ENCODE measurements at regions not wholly inside any gene's neighbourhood (a gene's known extent, or its start where the extent isn't known, plus 50 kb on each side); places are given as distances from the start of the nearest gene placed in this dataset.

DNA sequence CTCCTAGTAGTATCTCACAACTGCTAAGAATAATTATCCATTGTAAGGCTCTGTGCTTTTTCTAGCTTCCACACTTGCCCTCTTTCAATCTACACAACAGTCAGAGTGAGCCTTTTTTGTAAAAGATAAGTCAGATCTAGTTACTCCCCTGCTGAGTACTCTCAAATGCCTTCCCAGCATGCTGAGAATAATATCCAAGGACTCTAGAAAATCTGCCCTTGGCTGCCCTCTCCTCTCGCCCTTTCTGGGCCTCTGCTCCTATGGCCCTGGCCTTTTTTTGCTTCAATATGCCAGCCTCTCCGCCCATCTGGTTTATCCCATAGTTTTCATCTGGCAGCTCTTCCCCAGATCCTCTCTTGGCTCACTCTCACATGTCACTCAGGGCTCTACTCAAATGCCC lies 455.9 kb upstream of the UBE2E3 start:
- Histone ChIP-seq H3K36me3 (replicated peaks in 1 of 2; ENCODE audit: insufficient read depth in 1 of 2, low read depth in 2 of 2) (no peaks in the 10 kb centered on the region), H3K9me3 (no peaks in the 10 kb centered on the region), H3K27ac (no peak overlapping the region), H3K27me3 (no peaks in the 10 kb centered on the region), H3K4me1 (no peaks in the 10 kb centered on the region), H3K4me3 (no peak overlapping the region)
- no peak for DNase-seq
- no peak for ATAC-seq
- intact Hi-C loops (cut with DNase I): no loop called here
- WGBS, 2 donors: 52 to 69% methylated on average over 2 of the region's 2 CpGs
- TF ChIP-seq CTCF (IDR thresholded peaks at IDR 0.05) (no peak), POLR2A (IDR thresholded peaks at IDR 0.05) (no peak)

GRCh38 chr2:180523621-180524340 lies 456.6 kb upstream of the UBE2E3 start:
- DNase-seq: no peak
- H3K36me3 ChIP-seq (replicated peaks in 1 of 2; ENCODE audit: insufficient read depth in 1 of 2, low read depth in 2 of 2): no peaks in the 10 kb centered on the region
- H3K4me1 ChIP-seq: no peaks in the 10 kb centered on the region
- intact Hi-C loops (cut with DNase I): no loop called here
- no peaks in the 10 kb centered on the region for H3K27me3 ChIP-seq
- no peaks in the 10 kb centered on the region for H3K9me3 ChIP-seq
- no peak for ATAC-seq
- H3K27ac ChIP-seq: no peak overlapping the region
- WGBS, 2 donors: 34 to 45% methylated on average over 6 of the region's 6 CpGs
- no peak overlapping the region for H3K4me3 ChIP-seq
- TF ChIP-seq POLR2A (IDR thresholded peaks at IDR 0.05): no peak
- no peak for TF ChIP-seq CTCF (IDR thresholded peaks at IDR 0.05)

- TF ChIP-seq CTCF (IDR thresholded peaks at IDR 0.05) (no peak), POLR2A (IDR thresholded peaks at IDR 0.05) (no peak)
- no peak for DNase-seq
- H3K4me3 ChIP-seq: no peak overlapping the region
- no peak for ATAC-seq
- H3K36me3 ChIP-seq (replicated peaks in 1 of 2; ENCODE audit: insufficient read depth in 1 of 2, low read depth in 2 of 2): no peaks in the 10 kb centered on the region
- intact Hi-C loops (cut with DNase I): no loop called here
- no peak overlapping the region for H3K27ac ChIP-seq
- no peaks in the 10 kb centered on the region for H3K27me3 ChIP-seq
- no peaks in the 10 kb centered on the region for H3K9me3 ChIP-seq
- WGBS, 2 donors: 19 to 22% methylated on average over 4 of the region's 4 CpGs
- no peaks in the 10 kb centered on the region for H3K4me1 ChIP-seq
Measured at GRCh38 chr2:180520921-180521581, 459.4 kb upstream of the UBE2E3 start.

DNA sequence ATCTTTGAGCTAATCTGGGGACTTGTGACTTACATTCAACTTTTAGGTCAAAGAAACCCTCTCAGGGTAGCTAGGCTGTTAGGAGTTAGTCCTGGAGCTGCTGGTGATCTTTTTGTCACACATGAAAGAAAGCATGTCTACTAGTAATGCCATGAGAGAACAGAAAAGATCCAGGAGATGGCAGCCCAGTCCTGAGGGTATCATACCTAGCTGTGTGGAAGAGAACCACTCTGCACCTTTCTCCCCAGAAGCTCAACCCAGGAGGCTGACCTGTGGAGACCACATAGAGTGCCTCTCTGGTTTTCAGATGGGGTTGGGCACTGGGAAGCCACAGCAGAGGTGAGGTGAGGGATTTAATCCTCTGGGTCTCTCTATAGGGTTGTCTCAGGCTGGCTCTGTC lies 460.2 kb upstream of the UBE2E3 start:
- DNase-seq: no peak
- TF ChIP-seq POLR2A (IDR thresholded peaks at IDR 0.05) (no peak), CTCF (IDR thresholded peaks at IDR 0.05) (no peak)
- Histone ChIP-seq H3K9me3 (no peaks in the 10 kb centered on the region), H3K27me3 (no peaks in the 10 kb centered on the region), H3K27ac (no peak overlapping the region), H3K36me3 (replicated peaks in 1 of 2; ENCODE audit: insufficient read depth in 1 of 2, low read depth in 2 of 2) (no peaks in the 10 kb centered on the region), H3K4me1 (no peaks in the 10 kb centered on the region), H3K4me3 (no peak overlapping the region)
- ATAC-seq: no peak
- intact Hi-C loops (cut with DNase I): no loop called here

- DNase-seq (no peak), ATAC-seq (no peak)
- no peak overlapping the region for H3K4me3 ChIP-seq
- TF ChIP-seq POLR2A (IDR thresholded peaks at IDR 0.05) (no peak), CTCF (IDR thresholded peaks at IDR 0.05) (no peak)
- H3K9me3 ChIP-seq: no peaks in the 10 kb centered on the region
- no peaks in the 10 kb centered on the region for H3K27me3 ChIP-seq
- intact Hi-C loops (cut with DNase I): no loop called here
- H3K36me3 ChIP-seq (replicated peaks in 1 of 2; ENCODE audit: insufficient read depth in 1 of 2, low read depth in 2 of 2): no peaks in the 10 kb centered on the region
- no peaks in the 10 kb centered on the region for H3K4me1 ChIP-seq
- no peak overlapping the region for H3K27ac ChIP-seq
Measured at GRCh38 chr2:180519276-180519675, 461.1 kb upstream of the UBE2E3 start.
